ENCODE measurements at regions not wholly inside any gene's neighbourhood (a gene's known extent, or its start where the extent isn't known, plus 50 kb on each side); places are given as distances from the start of the nearest gene placed in this dataset.
"Not testable (repeated sequence)": the region's sequence is repeated elsewhere in the genome, so short reads cannot be mapped to it uniquely, and the experiment has no call there.

DNA sequence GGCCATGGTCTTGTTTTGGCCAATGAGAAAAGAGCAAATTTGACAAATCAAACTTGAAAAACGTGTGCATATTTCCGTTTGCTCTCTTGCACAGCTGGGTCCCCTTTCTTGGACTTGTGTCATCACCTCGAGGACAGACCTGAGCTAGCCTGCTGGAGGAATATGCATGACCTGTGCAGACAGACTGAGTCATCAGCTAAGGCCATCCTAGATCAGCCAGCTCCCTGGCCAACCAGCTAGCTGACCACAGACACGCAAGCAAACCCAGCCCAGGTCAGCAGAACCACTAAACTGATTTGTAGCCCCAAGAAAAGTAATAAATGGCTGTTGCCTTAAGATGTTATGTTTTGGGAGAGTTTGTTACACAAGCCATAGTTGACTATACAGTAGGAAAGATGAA lies 61.3 kb upstream of the PAX3 start:
- no peak overlapping the region for H3K4me3 Mint-ChIP-seq
- H3K9me3 Mint-ChIP-seq, result peaks cover 19% of the 10 kb centered on the region
- no peaks in the 10 kb centered on the region for H3K27me3 Mint-ChIP-seq (ENCODE audit: insufficient read depth)
- TF ChIP-seq, protein P1, sequence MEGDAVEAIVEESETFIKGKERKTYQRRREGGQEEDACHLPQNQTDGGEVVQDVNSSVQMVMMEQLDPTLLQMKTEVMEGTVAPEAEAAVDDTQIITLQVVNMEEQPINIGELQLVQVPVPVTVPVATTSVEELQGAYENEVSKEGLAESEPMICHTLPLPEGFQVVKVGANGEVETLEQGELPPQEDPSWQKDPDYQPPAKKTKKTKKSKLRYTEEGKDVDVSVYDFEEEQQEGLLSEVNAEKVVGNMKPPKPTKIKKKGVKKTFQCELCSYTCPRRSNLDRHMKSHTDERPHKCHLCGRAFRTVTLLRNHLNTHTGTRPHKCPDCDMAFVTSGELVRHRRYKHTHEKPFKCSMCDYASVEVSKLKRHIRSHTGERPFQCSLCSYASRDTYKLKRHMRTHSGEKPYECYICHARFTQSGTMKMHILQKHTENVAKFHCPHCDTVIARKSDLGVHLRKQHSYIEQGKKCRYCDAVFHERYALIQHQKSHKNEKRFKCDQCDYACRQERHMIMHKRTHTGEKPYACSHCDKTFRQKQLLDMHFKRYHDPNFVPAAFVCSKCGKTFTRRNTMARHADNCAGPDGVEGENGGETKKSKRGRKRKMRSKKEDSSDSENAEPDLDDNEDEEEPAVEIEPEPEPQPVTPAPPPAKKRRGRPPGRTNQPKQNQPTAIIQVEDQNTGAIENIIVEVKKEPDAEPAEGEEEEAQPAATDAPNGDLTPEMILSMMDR (IDR thresholded peaks at IDR 0.05), result no peak
- DNase-seq, result no peak
- peaks cover 7% of the 10 kb centered on the region for H3K4me1 Mint-ChIP-seq (ENCODE audit: low read depth)
- no peak overlapping the region for H3K27ac Mint-ChIP-seq
- no peaks in the 10 kb centered on the region for H3K36me3 Mint-ChIP-seq (ENCODE audit: low read depth)

DNA sequence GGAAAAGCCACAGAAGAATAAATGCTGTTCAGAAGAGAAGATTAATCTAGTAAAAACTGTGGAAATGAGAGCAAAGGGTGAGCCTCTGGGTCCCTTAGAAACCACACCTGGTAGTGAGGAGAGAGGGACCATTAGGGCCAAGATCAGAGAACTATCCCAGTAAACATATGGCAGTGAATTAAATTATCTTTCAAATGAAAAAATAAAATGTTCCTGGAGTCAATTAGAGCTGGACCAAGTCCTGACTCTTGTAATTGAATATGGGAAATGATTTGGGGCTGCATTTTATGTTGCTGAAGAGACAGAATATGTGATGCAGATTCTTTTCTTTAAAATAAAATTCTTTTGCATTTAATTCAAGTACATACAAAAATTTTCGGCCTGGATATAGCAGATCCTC lies 62.2 kb upstream of the PAX3 start:
- no peaks in the 10 kb centered on the region for H3K27me3 Mint-ChIP-seq (ENCODE audit: insufficient read depth)
- H3K4me1 Mint-ChIP-seq (ENCODE audit: low read depth), result peaks cover 7% of the 10 kb centered on the region
- H3K27ac Mint-ChIP-seq, result no peak overlapping the region
- H3K4me3 Mint-ChIP-seq, result no peak overlapping the region
- TF ChIP-seq, protein P1 (IDR thresholded peaks at IDR 0.05), result no peak
- H3K36me3 Mint-ChIP-seq (ENCODE audit: low read depth), result no peaks in the 10 kb centered on the region
- peaks cover 16% of the 10 kb centered on the region for H3K9me3 Mint-ChIP-seq
- DNase-seq, result no peak

DNA sequence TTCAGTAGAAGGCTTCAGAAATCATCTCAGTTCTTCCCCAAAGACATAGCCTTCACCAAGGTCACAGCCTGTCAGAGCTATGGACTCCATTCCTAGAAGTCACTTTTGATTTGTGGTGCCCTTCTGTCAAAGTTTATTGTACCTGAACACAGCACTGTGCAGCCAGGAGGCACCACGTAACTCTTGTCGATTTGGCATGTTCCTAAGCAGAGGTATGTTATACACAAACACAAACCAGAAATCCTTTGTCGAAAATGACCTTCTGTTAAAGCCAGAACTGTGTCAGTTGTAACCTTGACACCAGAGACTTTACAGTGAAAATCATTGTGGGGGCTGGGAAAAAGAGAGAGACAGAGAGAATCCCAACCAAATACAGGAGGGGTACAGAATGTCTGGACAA lies 62.6 kb upstream of the SGPP2 start:
- H3K27me3 Mint-ChIP-seq (ENCODE audit: insufficient read depth), result no peaks in the 10 kb centered on the region
- peaks cover 7% of the 10 kb centered on the region for H3K4me1 Mint-ChIP-seq (ENCODE audit: low read depth)
- H3K27ac Mint-ChIP-seq, result no peak overlapping the region
- H3K4me3 Mint-ChIP-seq, result no peak overlapping the region
- peaks cover 16% of the 10 kb centered on the region for H3K9me3 Mint-ChIP-seq
- DNase-seq, result no peak
- TF ChIP-seq, protein P1 (IDR thresholded peaks at IDR 0.05), result no peak
- no peaks in the 10 kb centered on the region for H3K36me3 Mint-ChIP-seq (ENCODE audit: low read depth)

DNA sequence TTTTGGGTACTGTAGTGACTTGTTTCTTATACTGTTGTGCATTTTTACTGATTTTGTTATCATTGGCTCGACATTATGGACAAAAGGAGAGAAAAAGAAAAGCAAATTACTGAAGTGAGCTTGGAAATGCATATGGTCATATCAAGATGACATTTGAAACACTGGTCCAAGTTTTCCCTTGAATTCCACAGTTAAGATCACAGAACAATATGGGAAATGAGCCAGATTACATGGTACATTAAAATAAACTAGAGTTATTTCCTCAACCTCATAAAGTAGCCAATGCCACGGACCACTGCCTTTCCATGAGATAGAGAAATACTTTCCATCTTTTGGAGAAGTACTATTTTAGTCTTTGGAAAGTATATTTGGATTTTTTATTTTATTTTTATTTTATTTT lies 62.0 kb upstream of the SGPP2 start:
- DNase-seq, result no peak
- Mint-ChIP-seq H3K36me3 (ENCODE audit: low read depth) (no peaks in the 10 kb centered on the region), H3K27me3 (ENCODE audit: insufficient read depth) (no peaks in the 10 kb centered on the region; the same call in 1 of the 2 replicates), H3K27ac (no peak overlapping the region), H3K4me1 (ENCODE audit: low read depth) (peaks cover 7% of the 10 kb centered on the region), H3K4me3 (no peak overlapping the region), H3K9me3 (peaks cover 16% of the 10 kb centered on the region)
- TF ChIP-seq, protein P1 (IDR thresholded peaks at IDR 0.05), result no peak

DNA sequence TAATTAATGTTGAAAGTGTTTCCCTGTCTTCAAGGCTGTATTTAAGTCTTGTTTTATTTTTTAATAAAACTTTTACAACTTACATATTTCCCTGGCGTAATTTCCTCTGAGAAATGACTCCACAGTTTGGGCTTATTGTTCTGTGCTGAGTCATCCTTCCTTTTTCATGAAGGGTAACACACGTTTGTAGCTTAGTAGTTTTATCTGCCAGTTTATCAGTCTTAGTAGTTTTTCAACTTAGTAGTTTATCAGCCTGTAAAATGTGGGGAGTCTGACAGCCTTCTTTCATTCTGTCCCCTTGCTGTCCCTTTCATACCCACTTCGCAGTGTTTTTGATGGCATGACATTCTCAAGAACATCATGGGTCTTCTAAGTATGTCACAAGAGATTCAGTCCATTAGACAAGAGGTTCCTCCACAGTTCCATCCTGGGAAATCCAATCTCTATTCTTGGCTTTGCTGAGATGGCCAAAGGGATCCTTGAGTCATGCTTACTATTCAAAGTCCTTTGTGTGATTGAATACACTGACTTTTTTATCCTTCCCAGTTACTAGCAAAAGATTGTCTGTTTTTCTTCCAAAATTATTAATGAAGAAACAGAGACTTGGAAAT lies 60.0 kb upstream of the SGPP2 start:
- H3K27ac Mint-ChIP-seq, result 0 out of 2 replicates have a peak overlapping the region, but pooled peaks have one; percentile 1
- no peak overlapping the region for H3K4me3 Mint-ChIP-seq
- H3K9me3 Mint-ChIP-seq, result peaks cover 12% of the 10 kb centered on the region
- H3K4me1 Mint-ChIP-seq (ENCODE audit: low read depth), result peaks cover 7% of the 10 kb centered on the region
- TF ChIP-seq, protein P1 (IDR thresholded peaks at IDR 0.05), result no peak
- no peak for DNase-seq
- no peaks in the 10 kb centered on the region for H3K36me3 Mint-ChIP-seq (ENCODE audit: low read depth)
- no peaks in the 10 kb centered on the region; the same call in 1 of the 2 replicates for H3K27me3 Mint-ChIP-seq (ENCODE audit: insufficient read depth)

DNA sequence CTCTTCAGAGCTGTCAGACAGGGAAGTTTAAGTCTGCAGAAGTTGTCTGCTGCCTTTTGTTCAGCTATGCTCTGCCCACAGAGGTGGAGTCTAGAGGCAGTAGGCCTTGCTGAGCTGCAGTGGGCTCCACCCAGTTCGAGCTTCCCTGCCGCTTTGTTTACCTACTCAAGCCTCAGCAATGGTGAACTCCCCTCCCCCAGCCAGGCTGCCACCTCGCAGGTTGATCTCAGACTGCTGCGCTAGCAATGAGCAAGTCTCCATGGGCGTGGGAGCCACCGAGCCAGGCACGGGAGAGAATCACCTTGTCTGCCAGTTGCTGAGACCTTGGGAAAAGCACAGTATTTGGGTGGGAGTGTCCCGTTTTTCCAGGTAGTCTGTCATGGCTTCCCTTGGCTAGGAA lies 56.1 kb upstream of the SGPP2 start:
- not testable (repeated sequence) for H3K27ac Mint-ChIP-seq; DNase-seq; H3K36me3 Mint-ChIP-seq (ENCODE audit: low read depth); H3K4me1 Mint-ChIP-seq (ENCODE audit: low read depth); H3K4me3 Mint-ChIP-seq; H3K27me3 Mint-ChIP-seq (ENCODE audit: insufficient read depth)
- peaks cover 11% of the 10 kb centered on the region for H3K9me3 Mint-ChIP-seq

Measured in HFFc6 (cell line).